ENCODE measurements at regions not wholly inside any gene's neighbourhood (a gene's known extent, or its start where the extent isn't known, plus 50 kb on each side); places are given as distances from the start of the nearest gene placed in this dataset.

DNA sequence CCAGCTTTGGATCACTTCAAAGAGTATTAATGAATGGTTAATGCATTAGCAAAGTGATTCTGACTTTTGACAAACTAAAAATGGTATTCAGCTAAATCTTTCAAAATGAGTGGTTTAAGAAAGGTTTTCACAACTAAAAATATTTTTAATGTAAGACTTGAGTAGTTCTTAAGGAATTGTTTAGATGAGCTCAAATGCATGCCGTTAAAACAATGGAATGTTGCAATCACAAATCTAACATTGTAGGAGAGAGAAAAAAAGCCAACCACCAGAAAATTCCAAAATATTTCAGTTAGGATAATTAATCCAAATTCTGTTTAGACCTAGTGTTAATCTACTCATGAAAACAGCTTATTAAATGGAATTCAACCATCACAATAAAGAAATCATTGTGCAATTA lies 1044.8 kb upstream of the SLC10A2 start:
- no peak overlapping the region for H3K23ac ChIP-seq (ENCODE audit: insufficient read length)
- ChIA-PET POLR2A (ENCODE audit: partially characterized antibody) (no interaction called here), CTCF (ENCODE audit: partially characterized antibody) (interaction anchor here (1.3 kb wide), 1 partner anchor 9 kb away, joined by 6 read pairs; no protein-coding TSS in a partner anchor)
- no peak overlapping the region for H2BK5ac ChIP-seq (ENCODE audit: low read depth, low read length)
- H3K27me3 ChIP-seq (replicated peaks in 1 of 4; ENCODE audit: control insufficient read depth in 3 of 4, extremely low read depth in 1 of 4, insufficient read depth in 3 of 4, low read length in 3 of 4): no peaks in the 10 kb centered on the region
- H2AK5ac ChIP-seq (ENCODE audit: low read depth, low read length): no peak overlapping the region
- no peak overlapping the region for H4K91ac ChIP-seq (replicated peaks; ENCODE audit: insufficient read length, low read length)
- H3K9me3 ChIP-seq (ENCODE audit: insufficient read depth in 2 of 2, low read depth in 1 of 2, low read length in 1 of 2): peaks cover 13 to 16% of the 10 kb centered on the region in 2 experiments; a peak in 3 of 4 replicates
- no peaks in the 10 kb centered on the region for H3K23me2 ChIP-seq (ENCODE audit: low read depth, low read length)
- H4K20me1 ChIP-seq (replicated peaks in 1 of 2; ENCODE audit: control insufficient read depth in 1 of 2, insufficient read depth in 2 of 2, low read length in 2 of 2): no peaks in the 10 kb centered on the region
- H4K5ac ChIP-seq (ENCODE audit: insufficient read length, low read depth, low read length): no peak overlapping the region
- H3K36me3 ChIP-seq (ENCODE audit: control insufficient read depth in 2 of 4, insufficient read depth in 4 of 4, low read length in 3 of 4): peaks cover 0 to 8% (median 0%) of the 10 kb centered on the region in 4 experiments; a peak in 2 of 8 replicates
- no peak overlapping the region for H2BK12ac ChIP-seq (ENCODE audit: low read depth, low read length)
- no peak overlapping the region for H3K4me3 ChIP-seq (ENCODE audit: extremely low read depth in 1 of 4, insufficient read depth in 2 of 4, low read depth in 3 of 4, low read length in 4 of 4)
- TF ChIP-seq, protein P1, sequence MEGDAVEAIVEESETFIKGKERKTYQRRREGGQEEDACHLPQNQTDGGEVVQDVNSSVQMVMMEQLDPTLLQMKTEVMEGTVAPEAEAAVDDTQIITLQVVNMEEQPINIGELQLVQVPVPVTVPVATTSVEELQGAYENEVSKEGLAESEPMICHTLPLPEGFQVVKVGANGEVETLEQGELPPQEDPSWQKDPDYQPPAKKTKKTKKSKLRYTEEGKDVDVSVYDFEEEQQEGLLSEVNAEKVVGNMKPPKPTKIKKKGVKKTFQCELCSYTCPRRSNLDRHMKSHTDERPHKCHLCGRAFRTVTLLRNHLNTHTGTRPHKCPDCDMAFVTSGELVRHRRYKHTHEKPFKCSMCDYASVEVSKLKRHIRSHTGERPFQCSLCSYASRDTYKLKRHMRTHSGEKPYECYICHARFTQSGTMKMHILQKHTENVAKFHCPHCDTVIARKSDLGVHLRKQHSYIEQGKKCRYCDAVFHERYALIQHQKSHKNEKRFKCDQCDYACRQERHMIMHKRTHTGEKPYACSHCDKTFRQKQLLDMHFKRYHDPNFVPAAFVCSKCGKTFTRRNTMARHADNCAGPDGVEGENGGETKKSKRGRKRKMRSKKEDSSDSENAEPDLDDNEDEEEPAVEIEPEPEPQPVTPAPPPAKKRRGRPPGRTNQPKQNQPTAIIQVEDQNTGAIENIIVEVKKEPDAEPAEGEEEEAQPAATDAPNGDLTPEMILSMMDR (IDR thresholded peaks at IDR 0.05; ENCODE audit: control extremely low read depth in 1 of 3, insufficient read depth in 1 of 3, low read depth in 1 of 3, low read length in 3 of 3): no peak
- TF ChIP-seq YY1 (IDR thresholded peaks at IDR 0.05; ENCODE audit: low read depth, low read length) (no peak), KDM4A (IDR thresholded peaks at IDR 0.05; ENCODE audit: low read depth, low read length, severe bottlenecking) (no peak), TBP (IDR thresholded peaks at IDR 0.05; ENCODE audit: low read depth, low read length) (no peak), CREB1 (IDR thresholded peaks at IDR 0.05) (no peak), NANOG (IDR thresholded peaks at IDR 0.05; ENCODE audit: insufficient read depth, low read depth, low read length, poor library complexity, severe bottlenecking) (no peak), BRCA1 (IDR thresholded peaks at IDR 0.05; ENCODE audit: low read depth, low read length) (no peak), PHF8 (conservative IDR thresholded peaks at IDR 0.05; ENCODE audit: low read depth, low read length) (no peak), ZNF274 (IDR thresholded peaks at IDR 0.05; ENCODE audit: borderline replicate concordance, extremely low read depth, low read length) (no peak), RNF2 (IDR thresholded peaks at IDR 0.05; ENCODE audit: borderline replicate concordance, low read depth, low read length, missing control alignments, poor library complexity, severe bottlenecking) (no peak), BCL11A (IDR thresholded peaks at IDR 0.05; ENCODE audit: low read depth in 2 of 2, low read length in 2 of 2) (no peak), SUZ12 (IDR thresholded peaks at IDR 0.05; ENCODE audit: low read length) (no peak), POLR2A (IDR thresholded peaks at IDR 0.05; ENCODE audit: control extremely low read depth in 1 of 2, low read depth in 2 of 2, low read length in 2 of 2) (no peak)
- no peak overlapping the region for H2BK15ac ChIP-seq (ENCODE audit: low read length)
- H3K56ac ChIP-seq (replicated peaks; ENCODE audit: insufficient read length, low read depth, low read length): no peak overlapping the region
- no peak overlapping the region for H2BK20ac ChIP-seq (ENCODE audit: low read length)
- no peaks in the 10 kb centered on the region for H3K79me1 ChIP-seq (ENCODE audit: low read depth, low read length)
- H2AFZ ChIP-seq (ENCODE audit: low read length): no peak overlapping the region
- H3K14ac ChIP-seq (ENCODE audit: insufficient read length): no peak overlapping the region
- no peak overlapping the region for H3K9ac ChIP-seq (replicated peaks in 1 of 4; ENCODE audit: extremely low read depth in 1 of 4, low read depth in 3 of 4, low read length in 3 of 4)
- FAIRE-seq (no peak), DNase-seq (ENCODE audit: low read depth in 1 of 2, low spot score in 2 of 2) (no peak)
- H3K27ac ChIP-seq (ENCODE audit: low read depth, low read length): no peak overlapping the region
- no peak overlapping the region for H3K4ac ChIP-seq (replicated peaks; ENCODE audit: insufficient read length, low read depth, low read length)
- no peak overlapping the region for H3K18ac ChIP-seq (ENCODE audit: extremely low read depth, low read length)
- no peaks in the 10 kb centered on the region for H3K4me1 ChIP-seq (replicated peaks in 1 of 4; ENCODE audit: control insufficient read depth in 3 of 4, insufficient read depth in 4 of 4, low read length in 3 of 4)
- H3K79me2 ChIP-seq (ENCODE audit: control insufficient read depth in 1 of 2, insufficient read depth in 2 of 2, low read length in 2 of 2): no peaks in the 10 kb centered on the region
- H3K4me2 ChIP-seq (ENCODE audit: insufficient read depth in 1 of 2, low read depth in 2 of 2, low read length in 2 of 2): no peak overlapping the region
- no peak overlapping the region for H4K8ac ChIP-seq (ENCODE audit: extremely low read depth, insufficient read depth, low read length)
- WGBS, 2 experiments (ENCODE audit: extremely low coverage in 1 of 2, insufficient coverage in 1 of 2, insufficient read length in 1 of 2, insufficient replicate concordance in 2 of 2, low coverage in 1 of 2, low lambda C conversion rate in 2 of 2, missing lambda C conversion rate in 1 of 2): 95% methylated on average over 1 of the region's 1 CpG; no CpG with 5 or more reads in 1 of the 2 experiments
- H2BK120ac ChIP-seq (replicated peaks; ENCODE audit: low read depth, low read length): no peak overlapping the region
